ENCODE measurements at regions not wholly inside any gene's neighbourhood (a gene's known extent, or its start where the extent isn't known, plus 50 kb on each side); places are given as distances from the start of the nearest gene placed in this dataset.

- DNase-seq (ENCODE audit: low read depth in 1 of 2, low spot score in 1 of 2), result no peak
Observed at GRCh38 chr15:93179072-93179471, 90.1 kb upstream of the RGMA start.

- DNase-seq (ENCODE audit: low read depth in 1 of 2, low spot score in 1 of 2), result no peak
Observed at GRCh38 chr15:93178371-93178770, 89.4 kb upstream of the RGMA start.

- DNase-seq (ENCODE audit: low read depth in 1 of 2, low spot score in 1 of 2), result no peak
Observed at GRCh38 chr15:93176065-93176464, 87.1 kb upstream of the RGMA start.

DNA sequence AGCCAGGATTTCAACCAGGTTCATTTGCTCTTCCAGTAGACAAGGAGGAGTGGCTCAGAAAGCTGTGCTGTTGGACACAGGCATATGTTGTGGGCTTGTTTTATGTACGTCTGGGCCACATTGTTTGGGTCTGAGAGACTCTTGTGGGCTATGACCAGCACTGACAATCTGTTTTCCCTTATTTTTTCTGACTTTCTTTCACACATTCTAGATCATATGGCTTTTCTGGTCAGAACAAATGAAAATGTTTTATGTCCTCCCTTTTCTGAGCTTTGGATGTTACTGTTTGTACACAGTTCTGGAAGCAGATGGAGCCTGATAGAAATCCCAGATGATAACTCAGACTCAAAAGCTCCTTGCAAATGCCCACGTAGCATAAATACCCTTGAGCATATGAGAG lies 85.8 kb upstream of the RGMA start:
- no peak for DNase-seq (ENCODE audit: low read depth in 1 of 2, low spot score in 1 of 2)

GRCh38 chr15:93173369-93173768 lies 84.4 kb upstream of the RGMA start:
- DNase-seq (ENCODE audit: low read depth in 1 of 2, low spot score in 1 of 2), result no peak

GRCh38 chr15:93171476-93171875 lies 82.5 kb upstream of the RGMA start:
- DNase-seq (ENCODE audit: low read depth in 1 of 2, low spot score in 1 of 2), result no peak

DNA sequence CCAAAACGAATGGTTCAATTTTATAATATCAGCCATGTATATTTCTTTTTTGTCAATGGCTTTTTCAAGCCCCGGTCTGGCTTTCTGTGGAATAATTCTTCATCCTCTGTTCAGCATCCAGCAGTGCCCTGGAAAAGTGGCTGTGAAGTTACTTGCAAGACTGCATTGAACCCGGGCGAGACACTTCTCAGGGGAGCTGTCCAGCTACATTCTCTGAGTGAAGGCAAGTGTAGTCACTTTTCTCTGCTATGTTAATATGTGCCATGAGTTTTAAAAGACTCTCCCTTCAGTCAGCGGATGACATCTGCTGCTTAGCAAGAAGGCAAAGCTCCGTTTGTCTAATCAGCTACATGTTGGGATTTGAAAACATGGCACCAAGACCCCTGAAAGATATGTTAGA lies 81.3 kb upstream of the RGMA start:
- no peak for DNase-seq (ENCODE audit: low read depth in 1 of 2, low spot score in 1 of 2)

GRCh38 chr15:93168910-93169309 lies 79.9 kb upstream of the RGMA start:
- no peak for DNase-seq (ENCODE audit: low read depth in 1 of 2, low spot score in 1 of 2)

DNA sequence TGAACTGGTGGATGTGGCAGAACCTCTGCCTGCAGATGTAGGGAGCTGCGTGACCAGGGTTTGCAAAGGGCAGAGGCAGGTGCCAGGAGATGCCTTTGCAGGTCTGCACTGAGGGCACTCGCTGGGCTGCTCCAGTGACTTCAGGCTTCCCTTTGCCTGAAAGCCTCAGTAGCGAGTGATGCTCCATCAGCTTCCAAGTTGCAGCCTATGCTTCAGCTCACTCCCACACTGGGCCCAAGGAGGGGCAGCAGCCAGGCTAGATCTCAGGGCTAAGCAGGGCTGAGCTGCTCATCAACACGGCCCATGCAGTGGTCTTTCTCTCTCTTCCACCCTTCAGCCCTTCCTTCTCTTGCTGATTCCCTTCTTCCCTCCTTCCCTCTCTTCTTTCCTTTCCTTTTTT lies 78.3 kb upstream of the RGMA start:
- no peak for DNase-seq (ENCODE audit: low read depth in 1 of 2, low spot score in 1 of 2)

DNA sequence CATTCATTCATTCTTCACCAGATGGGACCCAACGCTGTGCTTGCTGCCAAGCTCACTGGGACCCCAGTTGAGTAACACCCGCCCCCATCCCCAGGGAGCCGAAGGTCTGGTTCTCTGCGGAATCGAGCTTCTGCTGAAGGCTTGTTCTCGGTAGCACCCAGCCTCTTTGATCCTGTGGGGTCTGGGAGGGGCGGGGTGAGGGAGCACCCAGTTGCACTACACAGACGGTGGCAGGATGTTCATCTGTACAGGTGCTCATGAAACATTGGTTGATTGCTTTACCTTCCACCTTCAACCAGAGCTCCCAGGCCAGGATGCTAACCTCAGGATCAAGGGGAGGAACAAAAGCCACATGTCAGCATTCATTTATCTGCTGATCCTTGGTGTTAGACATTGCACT lies 77.7 kb upstream of the RGMA start:
- DNase-seq (ENCODE audit: low read depth in 1 of 2, low spot score in 1 of 2), result no peak

- DNase-seq (ENCODE audit: low read depth in 1 of 2, low spot score in 1 of 2), result no peak
Observed at GRCh38 chr15:93165734-93166470, 76.9 kb upstream of the RGMA start.

GRCh38 chr15:93164409-93164808 lies 75.4 kb upstream of the RGMA start:
- no peak for DNase-seq (ENCODE audit: low read depth in 1 of 2, low spot score in 1 of 2)

DNA sequence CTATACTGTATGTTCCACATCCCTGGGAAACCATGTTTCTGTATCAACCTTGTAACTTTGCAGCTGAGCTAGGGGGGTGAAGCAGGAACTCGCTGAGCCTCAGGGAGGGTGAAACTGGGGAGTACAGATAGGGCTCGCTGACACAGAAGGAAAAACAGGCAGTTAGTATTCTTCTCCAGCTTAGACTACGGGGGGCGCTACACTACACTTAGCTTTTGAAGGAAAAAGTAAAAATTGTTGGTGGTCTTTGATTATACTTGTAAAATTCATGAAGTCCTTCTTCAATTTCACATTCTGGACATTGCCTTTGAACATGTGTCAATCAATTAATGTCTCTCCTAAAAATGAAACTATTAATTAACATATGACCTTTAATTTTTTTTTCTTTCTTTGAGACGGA lies 73.5 kb upstream of the RGMA start:
- no peak for DNase-seq (ENCODE audit: low read depth in 1 of 2, low spot score in 1 of 2)

DNA sequence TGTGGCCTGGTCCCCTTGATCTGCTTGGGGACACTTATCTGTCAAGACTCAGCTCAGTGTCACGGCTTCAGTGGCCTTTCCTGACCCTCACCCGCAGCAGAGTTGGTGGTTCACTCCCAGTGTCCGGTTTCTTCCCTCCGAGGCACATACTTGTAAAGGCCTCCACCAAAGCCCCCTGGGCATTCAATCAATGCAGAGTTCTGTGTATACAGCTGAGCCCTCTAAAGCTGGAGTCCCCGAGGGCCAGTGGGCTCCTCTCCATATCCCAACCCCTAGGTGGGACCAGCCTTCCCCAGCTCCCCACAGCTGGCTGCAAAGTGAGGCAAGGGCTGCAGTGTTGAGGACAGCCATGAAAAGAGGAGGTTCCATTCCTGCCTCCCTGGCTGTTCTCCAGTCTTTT lies 70.9 kb upstream of the RGMA start:
- DNase-seq (ENCODE audit: low read depth in 1 of 2, low spot score in 1 of 2), result no peak

DNA sequence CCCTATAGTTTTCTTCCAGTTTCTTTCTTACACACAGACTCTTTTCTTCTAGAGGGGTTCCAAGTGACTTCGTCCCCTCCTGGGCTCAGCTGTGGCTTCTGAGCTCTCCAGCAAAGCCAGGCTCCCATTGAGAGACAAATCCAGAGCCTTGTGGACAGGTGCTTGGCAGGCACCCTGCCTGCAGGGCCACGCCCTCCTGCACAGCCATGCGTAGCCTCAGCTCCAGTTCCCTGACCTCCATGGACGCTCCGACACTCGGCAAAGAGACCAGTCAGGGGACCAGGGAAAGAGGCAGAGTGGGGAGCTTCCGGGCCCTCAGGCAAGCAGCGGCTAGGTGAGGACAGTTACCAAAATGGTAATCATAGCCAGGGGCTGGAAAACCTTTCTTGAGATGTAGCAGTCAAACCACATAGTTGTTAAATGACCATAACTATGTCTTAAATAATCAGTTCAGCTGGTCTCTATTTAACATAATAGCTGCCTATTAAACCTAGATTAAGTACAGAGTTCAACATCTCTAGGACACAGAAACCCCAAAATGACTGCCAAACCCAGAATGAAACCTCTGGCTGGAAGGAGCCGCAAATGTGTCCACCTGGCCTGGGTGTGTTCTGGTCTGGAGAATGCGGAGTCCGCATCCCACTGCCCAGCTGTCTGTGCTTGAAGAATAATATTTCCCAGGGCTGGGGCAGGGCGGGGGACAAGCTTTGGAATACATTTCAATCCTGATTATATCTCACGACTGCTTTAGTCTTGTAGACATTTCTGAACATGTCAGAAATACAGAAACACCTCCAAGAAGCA lies 69.3 kb upstream of the RGMA start:
- no peak for DNase-seq (ENCODE audit: low read depth in 1 of 2, low spot score in 1 of 2)

GRCh38 chr15:93154666-93155065 lies 65.7 kb upstream of the RGMA start:
- no peak for DNase-seq (ENCODE audit: low read depth in 1 of 2, low spot score in 1 of 2)

DNA sequence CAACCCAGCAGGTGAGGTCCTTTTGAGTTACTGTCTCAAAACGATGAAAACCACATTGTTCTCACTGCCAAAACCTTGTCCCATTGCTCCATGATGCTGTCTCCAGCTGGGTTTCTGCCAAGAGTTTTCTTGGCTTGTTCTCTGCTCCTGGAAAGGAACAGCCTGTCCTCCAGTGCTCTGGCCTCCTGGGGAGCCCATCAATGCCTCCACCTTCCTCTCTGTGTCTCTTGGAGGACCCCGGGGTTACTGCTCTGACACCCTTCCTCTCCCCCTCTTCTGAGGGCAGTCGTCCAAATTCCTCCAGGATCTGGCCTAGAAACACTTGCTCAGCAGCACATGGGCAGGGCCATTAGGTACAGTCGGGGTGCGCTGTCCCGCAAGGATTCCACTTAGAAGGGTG lies 63.9 kb upstream of the RGMA start:
- no peak for DNase-seq (ENCODE audit: low read depth in 1 of 2, low spot score in 1 of 2)

GRCh38 chr15:93152360-93152759 lies 63.3 kb upstream of the RGMA start:
- DNase-seq (ENCODE audit: low read depth in 1 of 2, low spot score in 1 of 2), result peak in 1 of 2 donors; percentile 9

DNA sequence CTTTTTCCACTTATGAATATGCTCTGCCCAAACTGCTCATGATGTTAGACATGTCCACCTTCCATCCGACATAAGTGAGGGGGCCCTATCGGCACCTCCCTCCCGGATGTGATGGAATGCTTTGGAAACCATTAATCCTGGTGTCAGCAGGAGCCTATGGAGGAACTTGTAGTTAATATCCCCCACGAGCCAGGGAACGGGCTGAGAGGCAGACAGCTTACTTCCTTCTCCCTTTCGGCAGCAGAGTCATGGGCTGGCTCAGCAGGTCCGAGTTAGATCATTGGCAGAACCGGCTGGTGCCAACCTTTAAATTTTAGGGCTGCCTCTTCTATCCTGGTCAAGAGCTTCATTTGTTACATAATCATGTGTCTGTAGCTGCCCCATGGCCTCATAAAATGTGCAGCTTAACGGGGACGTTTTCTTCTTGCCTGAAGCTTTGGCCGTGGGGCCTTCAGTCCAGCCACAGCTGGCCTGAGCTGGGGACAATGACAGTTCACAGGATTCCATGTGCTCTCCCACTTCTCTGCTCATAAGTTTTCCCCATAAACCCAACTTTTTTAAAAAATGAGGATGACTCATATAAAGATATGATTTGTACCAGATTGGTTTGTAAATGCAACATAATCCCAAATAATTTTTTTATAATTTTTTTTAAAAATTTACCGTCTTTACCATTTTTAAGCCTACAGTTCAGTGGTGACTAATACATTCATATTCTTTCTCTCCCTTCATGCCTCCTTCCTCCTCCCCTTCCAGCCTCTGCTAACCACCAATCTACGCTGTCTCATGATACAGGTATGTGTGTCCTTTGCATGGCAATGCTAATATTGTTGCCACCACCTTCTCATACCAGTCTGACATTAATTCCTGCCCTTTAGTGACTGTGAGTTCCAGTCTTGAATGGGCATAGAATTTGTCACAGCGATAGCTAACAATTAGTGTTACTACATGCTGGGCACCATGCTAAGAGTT lies 62.2 kb upstream of the RGMA start:
- no peak for DNase-seq (ENCODE audit: low read depth in 1 of 2, low spot score in 1 of 2)

GRCh38 chr15:93146601-93147000 lies 57.6 kb upstream of the RGMA start:
- DNase-seq (ENCODE audit: low read depth in 1 of 2, low spot score in 1 of 2), result no peak

DNA sequence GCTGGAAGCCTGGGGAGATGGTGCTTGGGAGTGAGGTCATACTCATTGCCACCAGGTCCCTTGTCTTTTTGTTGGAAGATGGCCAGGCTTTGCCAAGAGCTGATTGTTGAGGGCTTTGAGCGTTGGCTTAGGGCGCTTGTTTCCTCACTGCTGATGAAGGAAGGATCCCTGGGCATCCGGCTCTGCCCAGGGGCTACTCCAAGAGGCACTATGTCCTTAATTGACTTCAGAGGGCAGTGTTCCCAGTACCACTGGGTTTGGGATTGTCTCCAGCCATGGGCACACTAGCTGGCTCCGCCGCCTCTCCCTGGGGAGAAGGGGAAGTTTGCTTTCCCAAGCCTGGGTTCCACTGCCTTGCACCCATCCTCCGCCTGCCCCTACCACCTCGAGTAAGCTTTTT lies 57.2 kb upstream of the RGMA start:
- DNase-seq (ENCODE audit: low read depth in 1 of 2, low spot score in 1 of 2), result no peak

All from stimulated activated CD4-positive, alpha-beta T cell treated with anti-CD3 and anti-CD28 coated beads, Interleukin-15, amount 100 ng/mL, for 1 hour (primary cell).